Sigmoid colon (tissue), 6 donors: ENCODE measurements at regions not wholly inside any gene's neighbourhood (a gene's known extent, or its start where the extent isn't known, plus 50 kb on each side); places are given as distances from the start of the nearest gene placed in this dataset.
"Not testable (repeated sequence)": the region's sequence is repeated elsewhere in the genome, so short reads cannot be mapped to it uniquely, and the experiment has no call there.

Experiments used
- DNase-seq: peaks from one replicate; pipeline ENCODE4 v3.0.0-alpha.2; 2019
- H3K27ac ChIP-seq, 4 donors: fragments of 200-600 bp; sonication (generic); one replicate each; pipeline ENCODE4 v1.5.1; 2016 to 2019; ENCODE audit warnings: mild to moderate bottlenecking in 1 of 4
- H3K27me3 ChIP-seq, 3 donors: fragments of 200-600 bp; sonication (generic); one replicate each; pipeline ENCODE4 v1.5.1; 2019; ENCODE audit warnings: mild to moderate bottlenecking in 1 of 3
- H3K36me3 ChIP-seq, 4 donors: fragments of 200-600 bp; sonication (generic); one replicate each; pipeline ENCODE4 v1.5.1; 2016 to 2019
- H3K4me1 ChIP-seq, 4 donors: fragments of 200-600 bp; sonication (generic); one replicate each; pipeline ENCODE4 v1.5.1; 2017 to 2019
- H3K4me3 ChIP-seq, 4 donors: fragments of 200-600 bp; sonication (generic); one replicate each; pipeline ENCODE4 v1.5.1; 2017 to 2019; ENCODE audit warnings: mild to moderate bottlenecking in 2 of 4, moderate library complexity in 1 of 4
- H3K9me3 ChIP-seq, 4 donors: fragments of 200-600 bp in 3 of 4; sonication (generic) in 3 of 4; one replicate each; pipeline versions ENCODE4 v1.5.1 to v1.6.1; 2013 to 2019
- EP300 ChIP-seq, 4 donors: sonication (generic); formaldehyde crosslinking; IDR thresholded peaks; one replicate each; pipeline ENCODE4 v1.6.1; 2017; ENCODE audit warnings: antibody characterized with exemption in 4 of 4
- POLR2A ChIP-seq, 2 donors: fragments of 450-650 bp; IDR thresholded peaks; one replicate each; pipeline ENCODE4 v1.6.1; 2016; ENCODE audit warnings: antibody characterized with exemption in 2 of 2, mild to moderate bottlenecking in 2 of 2, moderate library complexity in 2 of 2
- POLR2AphosphoS5 ChIP-seq, 4 donors: sonication (generic); formaldehyde crosslinking; IDR thresholded peaks; one replicate each; pipeline ENCODE4 v1.6.1; 2017; ENCODE audit warnings: antibody characterized with exemption in 4 of 4
- WGBS, 2 donors: extraction: QIAGEN DNeasy Blood & Tissue Kit; methylation state at CpG; one replicate each; pipeline ENCODE4 v1.1.7; 2013; 5-methylcytosine and 5-hydroxymethylcytosine counted together
- intact Hi-C: fragments of 100-400 bp; cut with DNase I; formaldehyde crosslinking; loops from one replicate; pipeline ENCODE4 v1.15.1; 2023
- TF ChIP-seq, protein P1 (sequence below), 4 experiments: fragments of 450-650 bp in 3 of 4; fragments of 200-600 bp in 1 of 4; IDR thresholded peaks; one replicate each; pipeline ENCODE4 v1.5.1; 2016 to 2019; ENCODE audit warnings: antibody characterized with exemption in 4 of 4, mild to moderate bottlenecking in 3 of 4, moderate library complexity in 2 of 4
- donor health status: healthy with polysubstance abuse.
- donor health status: healthy.

DNA sequence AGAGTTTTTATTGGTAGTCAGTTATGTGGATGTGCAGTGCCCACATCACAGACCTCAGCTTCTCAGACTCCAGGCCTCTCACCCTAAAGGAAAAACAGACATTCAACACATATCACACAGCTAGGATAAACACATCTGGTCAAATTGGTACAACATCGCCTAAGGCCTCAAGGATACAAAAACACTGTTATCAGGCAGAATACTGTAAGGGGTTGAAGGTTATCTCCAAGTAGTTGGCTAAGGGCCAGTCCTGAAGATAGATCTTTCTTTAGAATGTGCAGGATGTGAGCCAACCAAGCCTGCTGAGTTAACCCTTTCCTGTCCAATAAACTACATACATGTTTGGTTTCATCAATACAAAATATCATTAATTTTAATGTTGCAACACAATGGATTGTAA lies 308.4 kb upstream of the GJE1 start:
- H3K27me3 ChIP-seq = no peaks in the 10 kb centered on the region
- 37 to 75% methylated on average over 1 of the region's 1 CpG for WGBS, 2 donors
- H3K4me3 ChIP-seq = no peak overlapping the region
- H3K27ac ChIP-seq = no peak overlapping the region
- intact Hi-C loops = no loop called here
- no peak for TF ChIP-seq POLR2AphosphoS5 (IDR thresholded peaks at IDR 0.05)
- no peak for TF ChIP-seq EP300 (IDR thresholded peaks at IDR 0.05)
- TF ChIP-seq POLR2A (IDR thresholded peaks at IDR 0.05) = no peak
- TF ChIP-seq, protein P1, sequence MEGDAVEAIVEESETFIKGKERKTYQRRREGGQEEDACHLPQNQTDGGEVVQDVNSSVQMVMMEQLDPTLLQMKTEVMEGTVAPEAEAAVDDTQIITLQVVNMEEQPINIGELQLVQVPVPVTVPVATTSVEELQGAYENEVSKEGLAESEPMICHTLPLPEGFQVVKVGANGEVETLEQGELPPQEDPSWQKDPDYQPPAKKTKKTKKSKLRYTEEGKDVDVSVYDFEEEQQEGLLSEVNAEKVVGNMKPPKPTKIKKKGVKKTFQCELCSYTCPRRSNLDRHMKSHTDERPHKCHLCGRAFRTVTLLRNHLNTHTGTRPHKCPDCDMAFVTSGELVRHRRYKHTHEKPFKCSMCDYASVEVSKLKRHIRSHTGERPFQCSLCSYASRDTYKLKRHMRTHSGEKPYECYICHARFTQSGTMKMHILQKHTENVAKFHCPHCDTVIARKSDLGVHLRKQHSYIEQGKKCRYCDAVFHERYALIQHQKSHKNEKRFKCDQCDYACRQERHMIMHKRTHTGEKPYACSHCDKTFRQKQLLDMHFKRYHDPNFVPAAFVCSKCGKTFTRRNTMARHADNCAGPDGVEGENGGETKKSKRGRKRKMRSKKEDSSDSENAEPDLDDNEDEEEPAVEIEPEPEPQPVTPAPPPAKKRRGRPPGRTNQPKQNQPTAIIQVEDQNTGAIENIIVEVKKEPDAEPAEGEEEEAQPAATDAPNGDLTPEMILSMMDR (IDR thresholded peaks at IDR 0.05) = no peak
- H3K36me3 ChIP-seq = no peaks in the 10 kb centered on the region
- DNase-seq = no peak
- no peaks in the 10 kb centered on the region for H3K4me1 ChIP-seq
- H3K9me3 ChIP-seq = no peaks in the 10 kb centered on the region

DNA sequence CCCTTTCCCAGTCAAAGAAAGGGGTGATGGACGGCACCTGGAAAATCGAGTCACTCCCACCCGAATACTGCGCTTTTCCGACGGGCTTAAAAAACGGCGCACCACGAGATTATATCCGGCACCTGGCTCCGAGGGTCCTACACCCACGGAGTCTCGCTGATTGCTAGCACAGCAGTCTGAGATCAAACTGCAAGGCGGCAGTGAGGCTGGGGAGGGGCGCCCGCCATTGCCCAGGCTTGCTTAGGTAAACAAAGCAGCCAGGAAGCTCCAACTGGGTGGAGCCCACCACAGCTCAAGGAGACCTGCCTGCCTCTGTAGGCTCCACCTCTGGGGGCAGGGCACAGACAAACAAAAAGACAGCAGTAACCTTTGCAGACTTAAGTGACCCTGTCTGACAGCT lies 317.7 kb upstream of the GJE1 start:
- H3K36me3 ChIP-seq, H3K27me3 ChIP-seq, H3K4me3 ChIP-seq, H3K27ac ChIP-seq, DNase-seq, intact Hi-C loops, H3K4me1 ChIP-seq, H3K9me3 ChIP-seq: not testable (repeated sequence)
- WGBS, 2 donors = 90 to 93% methylated on average over 16 of the region's 16 CpGs

DNA sequence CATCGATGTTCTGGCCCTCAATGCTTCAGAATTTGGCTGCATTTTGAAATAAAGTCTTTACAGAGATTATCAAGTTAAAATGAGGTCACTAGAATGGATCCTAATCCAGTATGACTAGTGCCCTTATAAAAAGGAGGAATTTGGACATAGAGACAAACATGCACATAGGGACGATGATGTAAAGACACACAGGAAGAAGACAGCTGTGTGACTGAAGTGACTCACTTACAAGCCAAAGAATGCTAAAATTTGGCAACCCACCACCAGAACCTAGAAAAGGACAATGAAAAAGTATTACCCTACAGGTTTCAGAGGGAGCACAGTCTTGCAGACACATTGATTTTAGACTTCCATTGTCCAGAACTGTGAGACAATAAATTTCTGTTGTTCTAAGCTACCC lies 322.8 kb upstream of the GJE1 start:
- Histone ChIP-seq H3K4me1 (no peaks in the 10 kb centered on the region), H3K27me3 (no peaks in the 10 kb centered on the region), H3K9me3 (no peaks in the 10 kb centered on the region), H3K36me3 (no peaks in the 10 kb centered on the region), H3K4me3 (no peak overlapping the region), H3K27ac (no peak overlapping the region)
- 55 to 79% methylated on average over 2 of the region's 2 CpGs for WGBS, 2 donors
- intact Hi-C loops = no loop called here
- TF ChIP-seq, protein P1 (IDR thresholded peaks at IDR 0.05) = no peak
- TF ChIP-seq POLR2A (IDR thresholded peaks at IDR 0.05) (no peak), POLR2AphosphoS5 (IDR thresholded peaks at IDR 0.05) (no peak), EP300 (IDR thresholded peaks at IDR 0.05) (no peak)
- DNase-seq = no peak

DNA sequence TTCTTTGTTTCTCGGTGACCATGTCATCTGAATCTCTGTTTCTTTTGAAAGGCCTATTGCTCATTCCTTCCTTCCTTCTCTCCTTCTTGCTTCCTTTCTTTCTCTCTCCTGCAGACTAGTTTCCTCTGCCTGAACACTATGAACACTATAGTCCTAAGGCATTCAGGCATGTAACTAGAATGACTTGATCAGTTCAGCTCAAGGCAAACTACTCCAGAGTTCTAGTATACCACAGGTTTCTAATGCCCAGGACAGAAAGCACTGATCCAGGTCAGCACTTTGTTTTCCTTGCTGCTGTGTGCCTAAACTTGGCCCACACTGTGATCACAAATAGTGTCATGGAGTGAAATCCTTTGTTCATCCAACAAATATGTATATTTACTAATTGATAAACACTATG lies 324.1 kb upstream of the GJE1 start:
- TF ChIP-seq, protein P1 (IDR thresholded peaks at IDR 0.05) = no peak
- no peak for TF ChIP-seq POLR2AphosphoS5 (IDR thresholded peaks at IDR 0.05)
- no peak for TF ChIP-seq POLR2A (IDR thresholded peaks at IDR 0.05)
- no peak for TF ChIP-seq EP300 (IDR thresholded peaks at IDR 0.05)
- no peak overlapping the region for H3K27ac ChIP-seq
- no peaks in the 10 kb centered on the region for H3K9me3 ChIP-seq

DNA sequence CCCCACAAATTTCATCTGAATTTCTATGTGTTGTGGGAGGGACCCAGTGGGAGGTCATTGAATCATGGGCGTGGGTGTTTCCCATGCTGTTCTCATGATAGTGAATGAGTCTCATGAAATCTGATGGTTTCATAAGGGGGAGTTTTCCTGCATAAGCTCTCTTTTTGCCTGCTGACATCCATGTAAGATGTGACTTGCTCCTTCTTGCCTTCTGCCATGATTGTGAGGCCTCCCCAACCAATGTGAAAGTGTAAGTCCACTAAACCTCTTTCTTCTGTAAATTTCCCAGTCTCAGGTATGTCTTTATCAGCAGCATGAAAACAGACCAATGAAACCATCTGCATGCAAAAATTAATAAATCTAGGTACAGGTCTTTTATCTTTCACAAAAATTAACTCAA lies 331.8 kb upstream of the GJE1 start:
- H3K9me3 ChIP-seq, H3K27ac ChIP-seq, H3K36me3 ChIP-seq, DNase-seq, H3K27me3 ChIP-seq, intact Hi-C loops, H3K4me3 ChIP-seq, H3K4me1 ChIP-seq: not testable (repeated sequence)
- WGBS, 2 donors = 56 to 88% methylated on average over 1 of the region's 1 CpG

More for the DNA sequence above, 324.1 kb upstream of the GJE1 start:
- no peak overlapping the region for H3K4me3 ChIP-seq
- intact Hi-C loops = no loop called here
- H3K36me3 ChIP-seq = no peaks in the 10 kb centered on the region
- H3K4me1 ChIP-seq = no peaks in the 10 kb centered on the region
- WGBS, 2 donors = 77 to 85% methylated on average over 1 of the region's 1 CpG
- no peaks in the 10 kb centered on the region for H3K27me3 ChIP-seq
- DNase-seq = no peak

DNA sequence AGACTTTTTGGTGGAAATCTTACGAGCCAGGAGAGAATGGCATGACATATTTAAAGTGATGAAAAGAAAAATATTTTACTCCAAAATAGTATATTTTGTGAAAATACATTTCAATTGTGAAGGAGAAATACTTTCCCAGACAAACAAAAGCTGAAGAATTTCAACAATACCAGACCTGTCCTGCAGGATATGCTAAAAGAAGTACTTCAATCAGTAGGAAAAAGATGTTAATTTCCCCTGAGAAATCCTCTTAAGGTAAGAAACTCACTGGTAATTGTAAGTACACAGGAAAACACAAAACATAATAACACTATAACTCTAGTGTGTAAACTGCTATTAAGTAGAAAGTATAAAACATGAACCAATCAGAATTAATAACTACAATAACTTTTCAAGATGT lies 341.8 kb upstream of the GJE1 start:
- intact Hi-C loops = no loop called here
- no peak for TF ChIP-seq POLR2A (IDR thresholded peaks at IDR 0.05)
- TF ChIP-seq, protein P1 (IDR thresholded peaks at IDR 0.05) = no peak
- H3K4me3 ChIP-seq = no peak overlapping the region
- no peaks in the 10 kb centered on the region for H3K27me3 ChIP-seq
- H3K9me3 ChIP-seq = peaks cover 0 to 3% (median 0%) of the 10 kb centered on the region in 4 donors
- no peak overlapping the region for H3K27ac ChIP-seq
- H3K4me1 ChIP-seq = no peaks in the 10 kb centered on the region
- DNase-seq = no peak
- 87 to 92% methylated on average over 1 of the region's 1 CpG for WGBS, 2 donors
- no peaks in the 10 kb centered on the region for H3K36me3 ChIP-seq
